MM.1S (cell line): ENCODE measurements at regions not wholly inside any gene's neighbourhood (a gene's known extent, or its start where the extent isn't known, plus 50 kb on each side); places are given as distances from the start of the nearest gene placed in this dataset.

Experiments used
- DNase-seq: peaks from one replicate; pipeline ENCODE4 v3.0.0-alpha.2; 2015
- H2AFZ ChIP-seq: fragments of 300-600 bp; sonication (generic); 2 replicates; pipeline ENCODE4 v1.6.0; 2016; ENCODE audit warnings: antibody characterized with exemption, low read length
- H3F3A ChIP-seq: fragments of 300-600 bp; sonication (generic); 2 replicates; pipeline ENCODE4 v1.6.1; 2016; ENCODE audit warnings: mild to moderate bottlenecking, antibody characterized with exemption, low read length, moderate library complexity, mixed read lengths; ENCODE audit not compliant: insufficient read depth
- H3K27ac ChIP-seq: fragments of 300-600 bp; sonication (generic); 2 replicates; pipeline ENCODE4 v1.5.1; 2016; ENCODE audit warnings: mild to moderate bottlenecking, low read length
- H3K27me3 ChIP-seq: fragments of 300-600 bp; sonication (generic); replicated peaks from 2 replicates; pipeline ENCODE4 v1.6.0; 2016; ENCODE audit warnings: low read length; ENCODE audit not compliant: insufficient read depth
- H3K36me3 ChIP-seq: fragments of 300-600 bp; sonication (generic); replicated peaks from 2 replicates; pipeline ENCODE4 v1.6.1; 2016; ENCODE audit warnings: mild to moderate bottlenecking, low read length, mixed read lengths; ENCODE audit not compliant: insufficient read depth
- H3K4me1 ChIP-seq: fragments of 300-600 bp; sonication (generic); 2 replicates; pipeline ENCODE4 v1.6.1; 2016; ENCODE audit warnings: low read length, mixed read lengths
- H3K4me2 ChIP-seq: fragments of 300-600 bp; sonication (generic); 2 replicates; pipeline ENCODE4 v1.6.0; 2016; ENCODE audit warnings: low read depth, low read length
- H3K4me3 ChIP-seq: fragments of 300-600 bp; sonication (generic); 2 replicates; pipeline ENCODE4 v1.5.1; 2016; ENCODE audit warnings: low read length, mixed read lengths
- H3K79me2 ChIP-seq: fragments of 300-600 bp; sonication (generic); 2 replicates; pipeline ENCODE4 v1.6.1; 2016; ENCODE audit warnings: mixed run types, low read length, mixed read lengths
- H3K9ac ChIP-seq: fragments of 300-600 bp; sonication (generic); 2 replicates; pipeline ENCODE4 v1.6.1; 2016; ENCODE audit warnings: low read length, mixed read lengths
- H3K9me2 ChIP-seq: fragments of 300-600 bp; sonication (generic); replicated peaks from 2 replicates; pipeline ENCODE4 v1.6.1; 2016; ENCODE audit warnings: mild to moderate bottlenecking, low read length, mixed read lengths; ENCODE audit not compliant: insufficient read depth
- H3K9me3 ChIP-seq: fragments of 300-600 bp; sonication (generic); replicated peaks from 2 replicates; pipeline ENCODE4 v1.6.1; 2016; ENCODE audit warnings: mild to moderate bottlenecking, low read length, mixed read lengths; ENCODE audit not compliant: insufficient read depth
- H4K20me1 ChIP-seq: fragments of 300-600 bp; sonication (generic); 2 replicates; pipeline ENCODE4 v1.6.1; 2016; ENCODE audit warnings: mild to moderate bottlenecking, low read length, moderate library complexity, mixed read lengths; ENCODE audit not compliant: insufficient read depth
- EZH2 ChIP-seq: fragments of 300-600 bp; sonication (generic); optimal IDR thresholded peaks from 2 replicates; pipeline ENCODE3; 2017; ENCODE audit warnings: low read depth, mild to moderate bottlenecking, antibody characterized with exemption, low read length, mixed read lengths
- EZH2phosphoT487 ChIP-seq: fragments of 300-600 bp; sonication (generic); IDR thresholded peaks from 2 replicates; pipeline ENCODE4 v1.6.1; 2018; ENCODE audit warnings: antibody characterized with exemption, low read length
- TF ChIP-seq, protein P1 (sequence below): fragments of 300-600 bp; sonication (generic); IDR thresholded peaks from 2 replicates; pipeline ENCODE4 v1.5.1; 2016; ENCODE audit warnings: antibody characterized with exemption, low read length, mixed read lengths

DNA sequence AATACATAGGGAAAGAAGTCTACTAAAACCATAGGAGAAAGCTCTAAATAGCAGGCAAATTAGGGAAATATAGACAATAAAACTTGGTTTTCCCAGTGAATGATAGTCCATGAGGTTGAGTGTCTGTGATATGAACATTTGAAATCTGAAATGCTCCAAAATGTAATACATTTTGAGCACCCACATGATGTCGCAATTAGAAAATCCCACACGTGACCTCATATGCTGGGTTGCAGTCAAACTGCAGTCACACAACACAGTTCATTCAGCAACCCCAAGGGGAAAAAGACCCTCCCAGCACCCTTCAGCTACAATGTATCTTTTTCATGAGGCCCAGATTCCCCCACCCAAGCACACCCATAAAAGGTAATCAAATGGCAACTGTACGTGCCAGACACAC, 155.6 kb downstream of the BTC start:
- no peak overlapping the region for H3K4me2 ChIP-seq
- no peaks in the 10 kb centered on the region for H3K9me3 ChIP-seq
- no peaks in the 10 kb centered on the region for H3K79me2 ChIP-seq
- H3K27ac ChIP-seq: no peak overlapping the region
- TF ChIP-seq EZH2 (no peak), EZH2phosphoT487 (no peak)
- TF ChIP-seq, protein P1, sequence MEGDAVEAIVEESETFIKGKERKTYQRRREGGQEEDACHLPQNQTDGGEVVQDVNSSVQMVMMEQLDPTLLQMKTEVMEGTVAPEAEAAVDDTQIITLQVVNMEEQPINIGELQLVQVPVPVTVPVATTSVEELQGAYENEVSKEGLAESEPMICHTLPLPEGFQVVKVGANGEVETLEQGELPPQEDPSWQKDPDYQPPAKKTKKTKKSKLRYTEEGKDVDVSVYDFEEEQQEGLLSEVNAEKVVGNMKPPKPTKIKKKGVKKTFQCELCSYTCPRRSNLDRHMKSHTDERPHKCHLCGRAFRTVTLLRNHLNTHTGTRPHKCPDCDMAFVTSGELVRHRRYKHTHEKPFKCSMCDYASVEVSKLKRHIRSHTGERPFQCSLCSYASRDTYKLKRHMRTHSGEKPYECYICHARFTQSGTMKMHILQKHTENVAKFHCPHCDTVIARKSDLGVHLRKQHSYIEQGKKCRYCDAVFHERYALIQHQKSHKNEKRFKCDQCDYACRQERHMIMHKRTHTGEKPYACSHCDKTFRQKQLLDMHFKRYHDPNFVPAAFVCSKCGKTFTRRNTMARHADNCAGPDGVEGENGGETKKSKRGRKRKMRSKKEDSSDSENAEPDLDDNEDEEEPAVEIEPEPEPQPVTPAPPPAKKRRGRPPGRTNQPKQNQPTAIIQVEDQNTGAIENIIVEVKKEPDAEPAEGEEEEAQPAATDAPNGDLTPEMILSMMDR: no peak
- no peaks in the 10 kb centered on the region for H3K4me1 ChIP-seq
- H3K27me3 ChIP-seq: no peaks in the 10 kb centered on the region
- no peak overlapping the region for H2AFZ ChIP-seq
- H3K9ac ChIP-seq: no peak overlapping the region
- H3K36me3 ChIP-seq: no peaks in the 10 kb centered on the region
- no peak overlapping the region for H3K4me3 ChIP-seq
- no peaks in the 10 kb centered on the region for H3F3A ChIP-seq
- H3K9me2 ChIP-seq: no peaks in the 10 kb centered on the region
- H4K20me1 ChIP-seq: no peaks in the 10 kb centered on the region
- DNase-seq: no peak

DNA sequence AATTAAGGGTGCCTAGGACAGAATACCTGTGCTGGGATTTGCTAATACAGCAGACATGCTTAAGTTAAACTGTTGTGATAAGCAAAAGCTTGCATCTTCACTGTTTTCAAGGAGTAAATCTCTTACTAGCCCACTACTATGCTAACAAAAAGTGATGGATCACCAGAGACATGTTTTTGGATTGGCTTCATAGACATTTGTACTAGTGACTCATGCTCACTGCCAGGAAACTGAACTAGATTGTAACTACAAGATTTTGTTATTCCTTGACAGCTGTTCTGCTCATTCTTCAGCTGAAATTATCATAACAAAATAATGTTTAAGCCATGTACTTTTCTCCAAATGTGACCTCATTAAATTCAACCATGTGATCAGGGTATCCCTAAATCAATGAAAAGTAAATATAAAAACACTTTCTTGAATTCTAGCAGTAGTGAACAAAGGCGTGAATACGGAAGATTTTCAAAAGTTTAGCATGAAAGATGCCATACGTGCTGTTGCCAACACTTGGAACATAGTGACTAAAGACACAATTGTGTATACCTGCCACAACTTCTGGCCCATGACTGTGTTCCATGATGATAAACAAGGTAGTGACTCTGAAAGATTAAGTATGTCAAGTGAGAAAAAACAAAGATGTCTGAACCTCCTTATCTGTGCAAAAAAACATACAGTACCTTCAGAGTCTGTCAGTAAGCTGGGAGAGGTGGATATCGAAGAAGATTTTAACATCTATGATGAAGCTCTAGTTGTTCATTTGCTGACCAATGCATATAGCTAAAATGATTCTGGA, 154.0 kb downstream of the BTC start:
- Histone ChIP-seq H3F3A (no peaks in the 10 kb centered on the region), H3K9me3 (no peaks in the 10 kb centered on the region), H3K4me1 (no peaks in the 10 kb centered on the region), H2AFZ (no peak overlapping the region), H3K9me2 (no peaks in the 10 kb centered on the region), H3K79me2 (no peaks in the 10 kb centered on the region), H3K4me3 (no peak overlapping the region), H3K27me3 (no peaks in the 10 kb centered on the region), H4K20me1 (no peaks in the 10 kb centered on the region), H3K4me2 (no peak overlapping the region), H3K27ac (no peak overlapping the region), H3K36me3 (no peaks in the 10 kb centered on the region), H3K9ac (no peak overlapping the region)
- no peak for DNase-seq
- TF ChIP-seq EZH2: no peak
- TF ChIP-seq, protein P1: no peak
- TF ChIP-seq EZH2phosphoT487: no peak

DNA sequence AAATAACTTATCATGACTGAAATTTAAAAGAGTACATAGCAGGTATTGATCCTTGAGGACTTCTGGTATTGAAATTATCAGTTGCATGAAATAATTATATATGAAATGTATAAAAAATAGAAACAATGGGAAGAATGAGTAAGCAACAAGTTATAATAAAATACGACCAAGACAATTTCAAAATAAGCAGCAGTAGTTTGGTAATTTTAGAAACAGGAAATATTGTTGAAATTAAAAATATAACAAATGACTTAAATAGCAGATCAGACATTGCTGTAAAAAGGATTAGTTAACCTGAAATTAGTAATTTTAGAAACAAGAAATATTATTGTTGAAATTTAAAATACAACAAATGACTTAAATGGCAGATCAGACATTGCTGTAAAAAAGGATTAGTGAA, 152.3 kb downstream of the BTC start:
- DNase-seq: no peak
- Histone ChIP-seq H3K9me2 (no peaks in the 10 kb centered on the region), H3K9me3 (no peaks in the 10 kb centered on the region), H3K4me2 (no peak overlapping the region), H3F3A (no peaks in the 10 kb centered on the region), H3K4me1 (no peaks in the 10 kb centered on the region), H4K20me1 (no peaks in the 10 kb centered on the region), H3K36me3 (no peaks in the 10 kb centered on the region), H3K9ac (no peak overlapping the region), H3K4me3 (no peak overlapping the region), H3K27ac (no peak overlapping the region), H2AFZ (no peak overlapping the region), H3K79me2 (no peaks in the 10 kb centered on the region), H3K27me3 (no peaks in the 10 kb centered on the region)
- TF ChIP-seq EZH2phosphoT487 (no peak), EZH2 (no peak)
- TF ChIP-seq, protein P1: no peak
